Upper lobe of left lung (tissue), 6 donors: ENCODE measurements at regions not wholly inside any gene's neighbourhood (a gene's known extent, or its start where the extent isn't known, plus 50 kb on each side); places are given as distances from the start of the nearest gene placed in this dataset.
A peak's percentile ranks its signal among the peaks of the same experiment; 100 is the strongest.

Experiments used
- ATAC-seq, 2 donors: fragments of 200-7000 bp; cut with Tn5 transposase; one replicate each; pipeline ENCODE4 v1.9.1; 2022; ENCODE audit warnings: mild to moderate bottlenecking in 2 of 2, moderate library complexity in 2 of 2; ENCODE audit not compliant: low FRiP score in 2 of 2
- DNase-seq, 2 donors: peaks; one replicate each; pipeline ENCODE4 v3.0.0-alpha.2; 2019 to 2020
- H3K27ac ChIP-seq, 4 donors: fragments of 200-600 bp; sonication (generic); one replicate each; pipeline ENCODE4 v1.5.1; 2016 to 2019
- H3K27me3 ChIP-seq, 4 donors: fragments of 200-600 bp; sonication (generic); one replicate each; pipeline ENCODE4 v1.5.1; 2017 to 2019
- H3K36me3 ChIP-seq, 4 donors: fragments of 200-600 bp; sonication (generic); one replicate each; pipeline ENCODE4 v1.5.1; 2016 to 2019
- H3K4me1 ChIP-seq, 4 donors: fragments of 200-600 bp; sonication (generic); one replicate each; pipeline ENCODE4 v1.5.1; 2018 to 2019
- H3K4me3 ChIP-seq, 4 donors: fragments of 200-600 bp; sonication (generic); one replicate each; pipeline ENCODE4 v1.5.1; 2017 to 2019; ENCODE audit warnings: mild to moderate bottlenecking in 2 of 4, moderate library complexity in 1 of 4
- H3K9me3 ChIP-seq, 4 donors: fragments of 200-600 bp; sonication (generic); one replicate each; pipeline ENCODE4 v1.5.1; 2018 to 2019
- CTCF ChIP-seq, 6 experiments: fragments of 450-650 bp in 4 of 6; fragments of 200-600 bp in 2 of 6; sonication (generic) in 2 of 6; IDR thresholded peaks; one replicate each; pipeline ENCODE4 v1.5.1; 2016 to 2019; ENCODE audit warnings: antibody characterized with exemption in 6 of 6
- EP300 ChIP-seq, 4 donors: sonication (generic); formaldehyde crosslinking; IDR thresholded peaks; one replicate each; pipeline ENCODE4 v1.5.1; 2017; ENCODE audit warnings: antibody characterized with exemption in 4 of 4, control low read depth in 2 of 4
- POLR2A ChIP-seq, 4 donors: fragments of 450-650 bp; IDR thresholded peaks; one replicate each; pipeline ENCODE4 v1.5.1; 2016 to 2017; ENCODE audit warnings: antibody characterized with exemption in 4 of 4, mild to moderate bottlenecking in 2 of 4
- POLR2AphosphoS5 ChIP-seq, 2 donors: sonication (generic); formaldehyde crosslinking; IDR thresholded peaks; one replicate each; pipeline ENCODE4 v1.5.1; 2017; ENCODE audit warnings: antibody characterized with exemption in 2 of 2
- WGBS, 2 donors: methylation state at CpG; one replicate each; pipeline ENCODE4 v1.1.5; 2017 to 2018; 5-methylcytosine and 5-hydroxymethylcytosine counted together
- donor health status: DM: no; HTN: no; CAD: no; lungs with moderate emphysema.
- donor health status: DM: no; HTN: yes; CAD: no; lungs with severe emphysema.

DNA sequence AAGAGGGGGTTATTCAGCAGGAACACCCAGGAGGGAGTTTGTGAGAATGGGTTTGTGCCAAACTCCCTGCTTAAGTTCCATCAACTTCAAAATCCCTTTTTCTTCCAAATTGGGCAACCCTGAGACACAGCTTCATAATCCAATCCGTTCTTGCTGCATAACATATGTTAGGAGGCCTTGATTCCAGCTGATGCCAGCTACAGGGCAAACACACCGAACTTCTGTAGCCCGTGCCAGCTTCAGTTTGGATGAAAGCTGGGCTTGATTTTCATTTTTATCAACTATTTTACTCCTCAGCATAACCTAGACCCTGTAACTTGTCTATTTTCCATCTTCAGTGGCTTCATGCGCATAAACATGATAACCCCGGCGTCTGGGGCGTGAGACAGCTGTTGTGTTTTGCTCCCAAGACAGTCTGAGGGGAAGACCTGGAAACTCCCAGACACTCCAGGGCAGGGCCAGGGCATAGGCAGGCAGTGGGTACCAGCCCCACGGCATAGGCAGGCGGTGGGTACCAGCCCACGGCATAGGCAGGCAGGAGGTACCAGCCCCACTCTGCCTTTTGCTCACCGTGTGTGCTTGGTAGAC is 220.4 kb downstream of the C16orf95 start:
- Histone ChIP-seq H3K27ac (no peak overlapping the region), H3K9me3 (no peaks in the 10 kb centered on the region), H3K36me3 (no peaks in the 10 kb centered on the region), H3K4me1 (no peaks in the 10 kb centered on the region), H3K27me3 (no peaks in the 10 kb centered on the region), H3K4me3 (no peak overlapping the region)
- WGBS, 2 donors, result 84 to 85% methylated on average over 11 of the region's 11 CpGs
- ATAC-seq, result no peak
- no peak for TF ChIP-seq EP300 (IDR thresholded peaks at IDR 0.05)
- no peak for DNase-seq

GRCh38 chr16:87098361-87098760 is 218.8 kb downstream of the C16orf95 start:
- TF ChIP-seq EP300 (IDR thresholded peaks at IDR 0.05) (no peak), POLR2AphosphoS5 (IDR thresholded peaks at IDR 0.05) (no peak), CTCF (IDR thresholded peaks at IDR 0.05) (no peak), POLR2A (IDR thresholded peaks at IDR 0.05) (no peak)
- DNase-seq (no peak), ATAC-seq (no peak)
- Histone ChIP-seq H3K27ac (no peak overlapping the region), H3K27me3 (no peaks in the 10 kb centered on the region), H3K9me3 (no peaks in the 10 kb centered on the region), H3K4me3 (no peak overlapping the region), H3K4me1 (no peaks in the 10 kb centered on the region), H3K36me3 (no peaks in the 10 kb centered on the region)
- 89 to 93% methylated on average over 5 of the region's 5 CpGs for WGBS, 2 donors

DNA sequence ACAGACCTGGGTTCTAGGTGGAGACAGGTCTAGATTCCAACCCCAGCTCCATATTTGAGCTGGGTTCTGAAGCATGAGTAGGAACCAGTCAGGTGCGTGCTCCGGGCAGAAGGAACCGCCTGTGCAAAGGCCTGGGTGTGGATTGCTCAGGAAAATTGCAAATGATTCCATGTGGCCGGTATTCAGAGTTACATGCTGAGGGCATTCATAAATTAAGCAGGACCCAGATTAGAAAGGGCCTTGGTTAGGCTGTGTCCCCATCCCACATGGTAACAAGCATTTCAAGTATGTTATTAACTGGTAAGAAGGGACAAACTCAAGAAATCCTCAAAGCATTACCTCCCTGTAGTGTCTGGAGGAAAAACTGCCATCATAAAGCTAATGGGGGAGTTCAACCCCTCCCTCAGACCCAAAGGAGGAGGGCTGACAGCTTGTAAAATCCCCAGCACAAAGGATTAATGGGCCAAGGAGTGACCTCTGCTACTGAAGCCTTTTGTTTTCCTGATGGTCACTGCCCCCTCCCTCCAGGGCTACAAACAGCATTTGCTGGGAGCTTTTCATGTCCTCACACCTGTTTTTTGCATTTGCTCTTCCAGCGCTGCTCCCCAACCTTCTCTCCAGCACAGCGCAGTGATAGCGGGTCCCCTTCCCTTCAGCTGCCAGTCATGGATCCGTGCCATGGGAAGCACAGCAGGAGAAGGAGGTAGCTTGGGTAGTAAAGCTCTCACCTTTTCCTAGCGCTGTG is 218.0 kb downstream of the C16orf95 start:
- WGBS, 2 donors, result 82 to 84% methylated on average over 9 of the region's 9 CpGs
- Histone ChIP-seq H3K27ac (no peak overlapping the region), H3K9me3 (no peaks in the 10 kb centered on the region), H3K36me3 (no peaks in the 10 kb centered on the region), H3K4me3 (no peak overlapping the region), H3K27me3 (no peaks in the 10 kb centered on the region), H3K4me1 (no peaks in the 10 kb centered on the region)
- ATAC-seq (no peak), DNase-seq (no peak)
- TF ChIP-seq CTCF (IDR thresholded peaks at IDR 0.05) (no peak), POLR2A (IDR thresholded peaks at IDR 0.05) (no peak), EP300 (IDR thresholded peaks at IDR 0.05) (no peak), POLR2AphosphoS5 (IDR thresholded peaks at IDR 0.05) (no peak)

DNA sequence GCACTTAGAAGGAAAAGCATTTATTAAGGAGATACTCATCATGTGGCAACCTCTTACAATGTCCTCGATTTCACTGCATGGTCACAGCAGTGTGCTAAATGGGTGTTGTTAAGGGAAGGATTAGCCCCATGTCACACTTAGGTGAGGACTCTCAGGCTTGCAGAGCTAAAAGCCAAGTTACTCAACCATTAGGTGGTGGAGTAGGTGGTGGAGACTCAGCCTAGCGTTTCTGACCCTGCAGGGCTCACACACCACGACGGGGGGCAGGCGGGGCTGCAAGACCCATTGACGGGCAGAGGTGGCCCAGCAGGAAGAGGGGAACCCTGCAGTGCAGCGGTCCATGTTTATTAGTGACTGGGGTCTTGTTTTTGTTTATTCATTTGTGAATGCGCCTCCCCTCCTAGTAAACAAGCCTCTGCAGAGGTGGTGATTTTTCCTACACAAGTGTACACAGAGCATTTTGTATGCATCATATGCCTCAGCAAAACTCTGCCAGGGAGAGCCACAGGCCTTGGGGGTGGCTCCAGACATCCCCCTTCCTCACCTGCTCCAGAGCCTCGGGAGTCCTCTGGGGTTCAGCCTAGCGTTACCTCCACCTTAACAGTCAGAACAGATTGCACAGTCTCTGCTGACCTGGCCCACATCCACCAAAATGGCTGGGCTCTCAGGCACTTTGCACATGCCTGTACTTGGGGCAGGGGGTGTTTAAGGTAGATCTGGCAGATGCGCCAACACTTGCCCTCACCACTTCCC is 216.7 kb downstream of the C16orf95 start:
- Histone ChIP-seq H3K4me1 (no peaks in the 10 kb centered on the region), H3K27me3 (no peaks in the 10 kb centered on the region), H3K27ac (no peak overlapping the region), H3K36me3 (no peaks in the 10 kb centered on the region), H3K9me3 (no peaks in the 10 kb centered on the region), H3K4me3 (no peak overlapping the region)
- WGBS, 2 donors, result 70 to 74% methylated on average over 8 to 11 of the region's 11 CpGs
- TF ChIP-seq EP300 (IDR thresholded peaks at IDR 0.05) (no peak), POLR2A (IDR thresholded peaks at IDR 0.05) (no peak), POLR2AphosphoS5 (IDR thresholded peaks at IDR 0.05) (no peak), CTCF (IDR thresholded peaks at IDR 0.05) (no peak)
- DNase-seq, result peak in 1 of 2 donors; percentile 53
- ATAC-seq, result no peak

GRCh38 chr16:87101903-87102302 is 215.3 kb downstream of the C16orf95 start:
- no peak for DNase-seq
- Histone ChIP-seq H3K9me3 (no peaks in the 10 kb centered on the region), H3K4me3 (no peak overlapping the region), H3K4me1 (no peaks in the 10 kb centered on the region), H3K36me3 (no peaks in the 10 kb centered on the region), H3K27ac (no peak overlapping the region), H3K27me3 (no peaks in the 10 kb centered on the region)
- TF ChIP-seq POLR2A (IDR thresholded peaks at IDR 0.05) (no peak), EP300 (IDR thresholded peaks at IDR 0.05) (no peak), CTCF (IDR thresholded peaks at IDR 0.05) (no peak), POLR2AphosphoS5 (IDR thresholded peaks at IDR 0.05) (no peak)
- WGBS, 2 donors, result 77 to 84% methylated on average over 3 of the region's 3 CpGs
- peak in 1 of 2 donors; percentile 62 for ATAC-seq
